ENCODE measurements at regions not wholly inside any gene's neighbourhood (a gene's known extent, or its start where the extent isn't known, plus 50 kb on each side); places are given as distances from the start of the nearest gene placed in this dataset.

GRCh38 chr12:19837543-19837942, 398.3 kb downstream of the AEBP2 start:
- no peak overlapping the region for H3K27ac Mint-ChIP-seq (ENCODE audit: unreplicated experiment)
- H3K4me3 ChIP-seq (ENCODE audit: low read depth, low read length) = no peak overlapping the region
- H3K36me3 Mint-ChIP-seq (ENCODE audit: insufficient read depth, unreplicated experiment) = no peaks in the 10 kb centered on the region
- no TSS peak for BruUV-seq (replicated peaks)
- no peak for DNase-seq
- no peaks in the 10 kb centered on the region for H3K9me3 Mint-ChIP-seq (ENCODE audit: unreplicated experiment)
- H3K4me1 Mint-ChIP-seq (ENCODE audit: low read depth, unreplicated experiment) = no peaks in the 10 kb centered on the region
- H3K4me3 Mint-ChIP-seq (ENCODE audit: unreplicated experiment) = no peak overlapping the region
- H3K27me3 Mint-ChIP-seq (ENCODE audit: insufficient read depth, unreplicated experiment) = peaks cover 6% of the 10 kb centered on the region
- H3K4me1 ChIP-seq = no peaks in the 10 kb centered on the region
- ChIA-PET POLR2A (no interaction called here), CTCF (no interaction called here)
- TF ChIP-seq, protein P1, sequence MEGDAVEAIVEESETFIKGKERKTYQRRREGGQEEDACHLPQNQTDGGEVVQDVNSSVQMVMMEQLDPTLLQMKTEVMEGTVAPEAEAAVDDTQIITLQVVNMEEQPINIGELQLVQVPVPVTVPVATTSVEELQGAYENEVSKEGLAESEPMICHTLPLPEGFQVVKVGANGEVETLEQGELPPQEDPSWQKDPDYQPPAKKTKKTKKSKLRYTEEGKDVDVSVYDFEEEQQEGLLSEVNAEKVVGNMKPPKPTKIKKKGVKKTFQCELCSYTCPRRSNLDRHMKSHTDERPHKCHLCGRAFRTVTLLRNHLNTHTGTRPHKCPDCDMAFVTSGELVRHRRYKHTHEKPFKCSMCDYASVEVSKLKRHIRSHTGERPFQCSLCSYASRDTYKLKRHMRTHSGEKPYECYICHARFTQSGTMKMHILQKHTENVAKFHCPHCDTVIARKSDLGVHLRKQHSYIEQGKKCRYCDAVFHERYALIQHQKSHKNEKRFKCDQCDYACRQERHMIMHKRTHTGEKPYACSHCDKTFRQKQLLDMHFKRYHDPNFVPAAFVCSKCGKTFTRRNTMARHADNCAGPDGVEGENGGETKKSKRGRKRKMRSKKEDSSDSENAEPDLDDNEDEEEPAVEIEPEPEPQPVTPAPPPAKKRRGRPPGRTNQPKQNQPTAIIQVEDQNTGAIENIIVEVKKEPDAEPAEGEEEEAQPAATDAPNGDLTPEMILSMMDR (IDR thresholded peaks at IDR 0.05; ENCODE audit: insufficient read depth in 1 of 2, low read depth in 1 of 2, low read length in 1 of 2, severe bottlenecking in 1 of 2, unreplicated experiment in 1 of 2) = no peak
- H3K9me3 ChIP-seq = no peaks in the 10 kb centered on the region
- no peaks in the 10 kb centered on the region for H3K27me3 ChIP-seq (replicated peaks; ENCODE audit: control insufficient read depth, insufficient read depth, low read length)
- intact Hi-C loops (cut with micrococcal nuclease; ENCODE audit: unreplicated experiment) = no loop called here
- H3K36me3 ChIP-seq (ENCODE audit: control insufficient read depth, insufficient read depth, low read length) = no peaks in the 10 kb centered on the region

GRCh38 chr12:19841451-19841850, 402.2 kb downstream of the AEBP2 start:
- ChIA-PET POLR2A (no interaction called here), CTCF (no interaction called here)
- no TSS peak for BruUV-seq (replicated peaks)
- no peaks in the 10 kb centered on the region for H3K4me1 ChIP-seq
- Mint-ChIP-seq H3K4me3 (ENCODE audit: unreplicated experiment) (no peak overlapping the region), H3K4me1 (ENCODE audit: low read depth, unreplicated experiment) (peaks cover 5% of the 10 kb centered on the region), H3K27ac (ENCODE audit: unreplicated experiment) (no peak overlapping the region), H3K9me3 (ENCODE audit: unreplicated experiment) (no peaks in the 10 kb centered on the region), H3K27me3 (ENCODE audit: insufficient read depth, unreplicated experiment) (peaks cover 6% of the 10 kb centered on the region), H3K36me3 (ENCODE audit: insufficient read depth, unreplicated experiment) (no peaks in the 10 kb centered on the region)
- intact Hi-C loops (cut with micrococcal nuclease; ENCODE audit: unreplicated experiment) = no loop called here
- no peak overlapping the region for H3K4me3 ChIP-seq (ENCODE audit: low read depth, low read length)
- H3K36me3 ChIP-seq (ENCODE audit: control insufficient read depth, insufficient read depth, low read length) = no peaks in the 10 kb centered on the region
- no peaks in the 10 kb centered on the region for H3K9me3 ChIP-seq
- H3K27me3 ChIP-seq (replicated peaks; ENCODE audit: control insufficient read depth, insufficient read depth, low read length) = no peaks in the 10 kb centered on the region
- DNase-seq = no peak
- TF ChIP-seq, protein P1 (IDR thresholded peaks at IDR 0.05; ENCODE audit: insufficient read depth in 1 of 2, low read depth in 1 of 2, low read length in 1 of 2, severe bottlenecking in 1 of 2, unreplicated experiment in 1 of 2) = no peak

GRCh38 chr12:19842116-19842515, 402.8 kb downstream of the AEBP2 start:
- no peak overlapping the region for H3K4me3 ChIP-seq (ENCODE audit: low read depth, low read length)
- intact Hi-C loops (cut with micrococcal nuclease; ENCODE audit: unreplicated experiment) = no loop called here
- CTCF ChIA-PET = no interaction called here
- Mint-ChIP-seq H3K4me3 (ENCODE audit: unreplicated experiment) (no peak overlapping the region), H3K4me1 (ENCODE audit: low read depth, unreplicated experiment) (peaks cover 7% of the 10 kb centered on the region), H3K36me3 (ENCODE audit: insufficient read depth, unreplicated experiment) (no peaks in the 10 kb centered on the region), H3K27ac (ENCODE audit: unreplicated experiment) (no peak overlapping the region), H3K9me3 (ENCODE audit: unreplicated experiment) (no peaks in the 10 kb centered on the region), H3K27me3 (ENCODE audit: insufficient read depth, unreplicated experiment) (peaks cover 6% of the 10 kb centered on the region)
- POLR2A ChIA-PET = no interaction called here
- no peaks in the 10 kb centered on the region for H3K4me1 ChIP-seq
- no peaks in the 10 kb centered on the region for H3K9me3 ChIP-seq
- no peaks in the 10 kb centered on the region for H3K27me3 ChIP-seq (replicated peaks; ENCODE audit: control insufficient read depth, insufficient read depth, low read length)
- TF ChIP-seq, protein P1 (IDR thresholded peaks at IDR 0.05; ENCODE audit: insufficient read depth in 1 of 2, low read depth in 1 of 2, low read length in 1 of 2, severe bottlenecking in 1 of 2, unreplicated experiment in 1 of 2) = no peak
- DNase-seq = no peak
- no TSS peak for BruUV-seq (replicated peaks)
- H3K36me3 ChIP-seq (ENCODE audit: control insufficient read depth, insufficient read depth, low read length) = no peaks in the 10 kb centered on the region
